GM18505 (cell line): ENCODE measurements at regions not wholly inside any gene's neighbourhood (a gene's known extent, or its start where the extent isn't known, plus 50 kb on each side); places are given as distances from the start of the nearest gene placed in this dataset.

Source experiments
- ATAC-seq: cut with Tn5 transposase; IDR thresholded peaks from one replicate; pipeline ENCODE4 v1.9.1; 2021; ENCODE audit not compliant: unreplicated experiment
- POLR2A ChIP-seq: IDR thresholded peaks from 4 replicates; pipeline ENCODE4 v1.6.1; 2011; ENCODE audit warnings: borderline replicate concordance; ENCODE audit not compliant: insufficient read depth, insufficient read length; ENCODE audit errors: extremely low read depth

DNA sequence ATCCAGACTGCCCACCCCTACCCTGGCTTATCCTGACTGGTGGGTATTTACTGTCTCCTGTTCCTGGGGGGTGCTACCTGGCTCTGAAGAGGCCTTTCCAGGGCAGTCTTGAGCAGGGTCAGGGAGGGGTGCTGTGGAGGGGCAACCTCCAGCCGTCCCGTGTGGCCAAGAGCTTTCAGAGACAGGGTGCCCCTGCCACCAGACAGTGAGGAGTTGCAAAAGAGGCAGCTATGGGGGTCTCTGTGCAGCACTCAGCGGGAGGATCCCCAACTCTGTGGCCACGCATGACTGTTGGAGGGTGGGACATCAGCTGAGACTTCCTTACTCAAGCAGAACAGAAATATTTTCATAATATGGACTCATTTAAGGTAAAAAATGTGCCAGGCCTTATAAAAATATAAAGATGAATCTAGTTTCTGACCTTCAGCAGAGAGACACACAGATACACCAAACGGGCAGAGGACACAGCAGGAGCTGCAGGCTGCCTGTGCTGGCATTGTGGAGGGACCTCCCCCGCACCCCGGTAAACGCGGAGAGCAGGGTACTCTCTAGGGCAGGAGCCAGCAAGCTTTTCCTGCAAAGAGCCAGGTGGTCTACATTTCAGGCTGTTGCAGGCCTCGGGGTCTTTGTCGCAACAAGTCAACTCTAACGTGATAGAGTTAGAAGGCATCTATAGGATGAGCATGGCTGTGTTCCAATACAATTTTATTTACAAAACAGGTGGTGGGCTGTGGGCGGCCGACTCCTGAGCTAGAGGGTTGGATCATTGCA, 252.6 kb downstream of the RHOU start:
- ATAC-seq: no peak
- TF ChIP-seq POLR2A: no peak

DNA sequence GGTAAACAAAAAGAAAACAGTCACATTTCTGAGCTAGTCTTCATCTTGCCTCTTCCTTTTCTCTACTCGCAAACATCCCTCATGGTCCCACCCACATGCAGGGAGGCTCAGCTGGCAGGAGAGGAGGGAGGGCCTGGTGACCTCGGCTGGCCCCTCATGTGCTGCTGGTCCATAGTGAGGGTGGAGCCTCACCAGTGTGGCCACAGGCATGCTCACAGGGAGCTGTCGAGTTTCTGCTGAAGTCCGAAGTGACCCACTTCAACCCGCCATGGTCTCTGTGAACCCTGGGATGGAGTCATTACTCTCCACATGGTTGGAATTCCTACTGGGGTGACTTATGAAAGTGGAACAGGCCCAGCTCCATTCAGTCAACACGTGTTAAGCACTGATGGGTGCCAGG, 253.4 kb downstream of the RHOU start:
- no peak for ATAC-seq

DNA sequence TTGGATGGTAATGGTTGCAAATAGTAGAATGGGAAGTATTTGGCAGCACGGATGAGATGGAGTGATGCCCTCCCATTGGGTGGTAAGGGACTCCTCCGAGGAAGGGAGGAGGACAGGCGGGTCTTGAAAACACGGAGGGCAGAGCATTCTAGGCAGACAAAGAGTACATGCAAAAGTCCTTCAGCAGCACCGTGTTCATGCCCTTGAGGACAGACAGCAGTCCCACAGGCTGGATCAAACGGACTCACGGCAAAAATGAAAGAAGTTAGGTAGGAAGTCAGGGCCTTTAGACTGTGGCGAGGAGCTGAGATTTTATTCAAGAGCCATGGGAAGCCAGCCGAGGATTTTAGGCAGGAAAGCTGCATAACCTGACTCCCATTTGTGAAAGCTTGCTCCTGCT, 253.9 kb downstream of the RHOU start:
- no peak for TF ChIP-seq POLR2A
- ATAC-seq: no peak

More for the DNA sequence above, 253.4 kb downstream of the RHOU start:
- no peak for TF ChIP-seq POLR2A

DNA sequence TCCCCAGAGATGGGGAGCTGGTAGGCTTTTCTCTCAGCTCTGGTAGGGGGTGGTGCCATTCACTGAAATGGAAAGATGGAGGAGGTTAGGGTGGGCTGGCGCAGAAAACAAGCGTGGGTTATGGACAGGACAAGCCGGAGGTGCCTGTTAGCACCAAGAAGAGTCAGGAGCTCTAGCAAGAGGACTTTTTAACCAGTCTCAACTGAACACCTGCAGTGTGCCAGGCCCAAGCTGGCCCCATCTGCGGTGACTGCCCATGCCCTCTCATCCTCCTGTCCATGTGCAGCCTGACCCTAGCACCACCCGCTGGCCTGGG, 254.4 kb downstream of the RHOU start:
- no peak for ATAC-seq
- TF ChIP-seq POLR2A: no peak

DNA sequence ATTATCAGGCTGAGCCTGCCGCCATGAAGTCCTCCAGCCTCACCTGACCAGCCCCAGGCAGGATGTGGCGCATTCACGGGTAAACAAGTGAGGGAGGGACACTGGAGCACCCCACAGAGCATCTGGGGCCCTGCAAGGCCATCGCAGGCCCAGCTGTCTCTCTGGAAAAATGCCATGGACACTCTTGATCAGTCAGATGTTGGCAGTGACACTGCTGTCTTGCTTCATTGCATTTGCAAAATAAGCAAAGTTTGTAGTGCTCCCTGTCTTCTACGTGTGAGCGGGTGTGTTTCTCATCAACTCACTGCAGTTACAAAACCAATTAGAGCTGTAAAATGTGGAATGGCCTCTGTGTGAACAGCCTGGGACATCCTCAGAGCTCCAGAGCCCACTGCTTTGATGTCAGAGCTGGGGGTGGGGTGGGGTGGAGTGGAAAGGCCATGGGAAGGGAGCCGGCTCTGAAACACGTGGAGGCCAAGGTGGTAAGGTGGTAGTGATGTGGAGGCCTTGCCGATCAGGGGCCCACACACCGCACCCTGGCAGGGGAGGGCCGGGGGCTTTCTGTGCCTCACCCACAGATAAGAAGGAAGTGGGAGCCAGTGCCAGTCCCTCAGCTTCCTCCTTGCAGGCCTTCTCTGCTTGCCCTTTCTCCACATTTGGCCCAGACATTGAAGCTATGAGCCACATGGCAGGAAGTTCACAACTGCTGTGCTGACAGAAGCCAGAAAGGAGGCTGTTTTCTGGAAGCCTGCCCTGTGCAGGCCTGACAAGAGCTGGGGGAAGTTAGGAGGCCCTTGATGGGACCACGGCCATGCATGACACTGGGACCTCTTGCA, 254.9 kb downstream of the RHOU start:
- no peak for TF ChIP-seq POLR2A
- ATAC-seq: no peak

GRCh38 chr1:228990906-228991569, 255.8 kb downstream of the RHOU start:
- no peak for TF ChIP-seq POLR2A
- ATAC-seq: no peak

GRCh38 chr1:228992044-228992443, 256.8 kb downstream of the RHOU start:
- no peak for ATAC-seq
- no peak for TF ChIP-seq POLR2A

DNA sequence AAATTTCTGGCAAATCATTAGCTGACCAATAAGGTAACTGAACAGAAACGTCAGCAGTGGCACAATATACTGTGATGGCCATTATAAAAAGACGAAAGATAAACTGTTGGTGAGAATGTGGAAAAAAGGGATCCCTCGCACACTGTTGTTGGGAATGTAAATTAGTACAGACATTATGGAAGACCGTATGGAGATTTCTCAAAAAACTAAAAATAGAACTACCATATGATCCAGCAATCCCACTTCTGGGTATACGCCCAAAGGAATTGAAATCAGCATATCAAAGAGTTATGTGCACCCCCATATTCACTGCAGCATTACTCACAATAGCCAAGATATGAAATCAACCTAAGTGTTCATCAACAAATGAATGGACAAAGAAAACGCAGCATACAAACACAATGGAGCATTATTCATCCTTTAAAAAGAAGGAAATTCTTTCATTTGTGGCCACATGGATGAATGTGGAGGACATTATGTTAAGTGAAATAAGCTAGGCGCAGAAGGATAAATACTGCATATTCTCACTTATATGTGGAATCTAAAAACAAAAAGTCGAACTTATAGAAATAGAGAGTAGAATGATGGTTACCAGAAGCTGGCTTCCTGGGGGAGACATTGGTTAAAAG, 257.7 kb downstream of the RHOU start:
- no peak for ATAC-seq
- no peak for TF ChIP-seq POLR2A

GRCh38 chr1:228994676-228995594, 259.7 kb downstream of the RHOU start:
- no peak for ATAC-seq
- no peak for TF ChIP-seq POLR2A

GRCh38 chr1:228996281-228996680, 261.0 kb downstream of the RHOU start:
- no peak for TF ChIP-seq POLR2A
- ATAC-seq: no peak

DNA sequence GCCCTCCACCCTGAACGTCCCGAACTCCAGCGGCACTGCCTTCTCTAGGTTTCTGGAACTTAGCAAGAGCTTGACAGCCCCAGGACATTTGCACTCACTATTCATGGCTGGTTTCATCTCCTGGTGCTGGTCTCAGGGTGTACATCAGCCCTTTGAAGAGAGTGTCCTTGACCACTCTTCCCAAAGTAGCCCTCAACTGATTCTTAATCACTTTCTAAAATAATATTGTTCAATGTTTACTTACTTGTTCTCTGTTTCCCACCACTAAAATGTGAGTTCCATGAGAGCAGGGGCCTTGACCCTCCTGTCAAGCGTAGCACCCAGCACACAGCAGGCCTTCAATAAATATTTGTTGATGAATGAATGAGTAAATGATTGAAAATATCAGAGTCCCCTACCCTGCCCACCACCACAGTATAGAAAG, 262.5 kb downstream of the RHOU start:
- no peak for ATAC-seq
- no peak for TF ChIP-seq POLR2A

DNA sequence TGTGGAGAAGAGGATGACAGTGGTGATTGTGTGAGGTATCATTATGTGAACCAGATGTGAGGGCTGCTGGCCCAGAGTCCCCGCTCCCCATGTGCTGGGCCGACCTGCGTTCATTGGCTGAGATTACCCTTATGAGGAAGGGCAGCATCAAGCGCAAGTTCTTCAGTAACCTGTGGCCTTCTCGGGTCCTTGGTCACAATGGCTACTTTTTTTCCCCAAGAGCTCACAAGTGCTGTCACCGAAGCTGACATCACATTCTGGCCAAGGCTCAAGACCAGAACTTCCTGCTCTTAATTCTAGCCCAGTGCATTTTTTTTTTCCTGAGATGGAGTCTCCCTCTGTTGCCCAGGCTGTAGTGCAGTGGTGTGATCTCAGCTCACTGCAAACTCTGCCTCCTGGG, 262.9 kb downstream of the RHOU start:
- no peak for TF ChIP-seq POLR2A

More for the DNA sequence above, 262.9 kb downstream of the RHOU start:
- no peak for ATAC-seq
